NCI-H2171 (cell line): ENCODE measurements at regions not wholly inside any gene's neighbourhood (a gene's known extent, or its start where the extent isn't known, plus 50 kb on each side); places are given as distances from the start of the nearest gene placed in this dataset.

Source experiments
- DNase-seq: peaks from one replicate; lab custom pipeline; 2025; lab: John Stamatoyannopoulos, UW

DNA sequence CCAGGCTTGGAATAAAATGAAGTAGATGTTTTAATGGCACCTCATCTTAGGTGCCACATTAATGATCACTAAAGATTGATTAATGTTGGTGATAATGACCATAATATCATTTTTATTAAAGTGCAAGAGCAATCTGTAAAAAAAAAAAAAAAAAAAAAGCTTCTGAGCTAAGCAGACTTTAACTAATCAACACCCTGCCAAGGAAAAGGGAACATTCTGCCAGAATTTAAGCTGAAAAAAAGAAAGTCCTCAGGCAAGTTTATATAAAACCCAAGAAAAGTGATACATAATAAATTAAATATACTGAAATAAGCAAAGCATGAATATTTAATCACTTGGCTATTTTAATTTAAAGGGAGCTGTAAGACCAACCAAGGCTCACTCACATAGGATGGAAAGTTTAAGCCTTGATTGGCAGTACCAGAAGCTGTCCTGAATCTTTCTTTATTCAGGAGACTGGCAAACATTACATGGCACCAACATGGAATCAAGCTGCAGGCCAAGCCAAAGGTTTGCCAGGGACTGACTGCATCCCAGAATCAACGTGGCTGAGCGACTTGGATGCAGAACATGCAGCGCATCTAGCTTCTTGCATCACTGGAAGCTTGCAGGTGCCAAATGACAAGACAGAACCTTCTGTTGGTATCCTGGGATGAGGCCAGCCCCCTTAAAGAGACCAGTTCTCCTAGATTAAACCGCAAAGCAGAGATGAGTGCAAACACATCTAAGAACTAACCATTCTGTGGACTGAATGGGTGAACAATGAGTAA is 413.6 kb downstream of the ENC1 start:
- no peak for DNase-seq

DNA sequence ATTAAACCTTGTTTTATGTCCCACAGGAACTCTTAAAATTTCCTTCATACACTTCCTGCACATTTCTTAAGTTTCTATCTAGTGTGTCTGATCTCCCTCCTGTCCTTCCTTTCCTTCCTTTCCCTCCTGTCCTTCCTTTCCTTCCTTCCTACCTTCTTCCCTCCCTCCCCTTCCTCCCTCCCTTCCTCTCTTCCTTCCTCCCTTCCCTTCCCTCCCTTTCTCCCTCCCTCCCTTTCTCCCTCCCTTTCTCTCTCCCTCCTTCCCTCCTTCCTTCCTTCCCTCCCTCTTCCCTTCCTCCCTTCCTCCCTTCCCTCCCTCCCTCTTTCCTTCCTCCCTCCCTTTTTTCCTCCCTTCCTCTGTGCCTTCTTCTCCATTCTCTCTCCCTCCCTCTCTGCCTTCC is 414.9 kb downstream of the ENC1 start:
- DNase-seq: no peak

DNA sequence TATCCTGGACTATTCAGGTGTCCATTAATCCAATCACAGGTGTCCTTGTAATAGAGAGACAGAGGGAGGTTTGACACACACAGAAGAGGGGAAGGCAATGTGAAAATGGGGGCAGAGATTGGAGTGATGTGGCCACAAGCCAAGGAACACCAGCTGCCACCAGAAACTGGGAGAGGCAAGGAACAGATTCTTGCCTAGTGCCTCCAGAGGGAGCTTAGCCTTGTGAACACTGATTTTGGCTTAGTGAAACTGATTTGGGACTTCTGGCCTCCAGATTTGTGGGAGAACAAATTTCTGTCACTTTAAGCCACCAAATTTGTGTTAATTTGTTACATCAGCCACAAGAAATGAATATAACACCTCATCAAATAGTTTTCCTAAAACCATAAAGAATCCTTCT is 416.2 kb downstream of the ENC1 start:
- DNase-seq: no peak

DNA sequence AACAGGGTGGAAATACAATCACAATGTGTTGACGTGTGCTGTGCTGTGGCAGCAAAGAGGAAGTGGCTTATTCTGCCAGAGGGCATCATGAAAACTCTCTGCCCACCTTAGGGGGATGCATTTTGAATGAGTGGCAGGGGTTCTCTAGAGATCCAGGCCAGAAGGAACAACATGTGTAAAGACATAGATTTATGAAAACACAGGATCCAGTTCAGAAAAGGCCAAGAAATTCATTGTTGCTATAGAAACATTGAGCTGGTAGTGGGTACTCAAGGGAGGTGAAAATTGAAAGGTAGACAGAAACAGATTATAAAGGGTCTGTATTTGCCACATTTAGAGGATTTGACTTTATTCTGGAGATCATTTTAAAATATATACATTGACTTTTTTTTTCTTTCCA is 417.7 kb downstream of the ENC1 start:
- no peak for DNase-seq

DNA sequence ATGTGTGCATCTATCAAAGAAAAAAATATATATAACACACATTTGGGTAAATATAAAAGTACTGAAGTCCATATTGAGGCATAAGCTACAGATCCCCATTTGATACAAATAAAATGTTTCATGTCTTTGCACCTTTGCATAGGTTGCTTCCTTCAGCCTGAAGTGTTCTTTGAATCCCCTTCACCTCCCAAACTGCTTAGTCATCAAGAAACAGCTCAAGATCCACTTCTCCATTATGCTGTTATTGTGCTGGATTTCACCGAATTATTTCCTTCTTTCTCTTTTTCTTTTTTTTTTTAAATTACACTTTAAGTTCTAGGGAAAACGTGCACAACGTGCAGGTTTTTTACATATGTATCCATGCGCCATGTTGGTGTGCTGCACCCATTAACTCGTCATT is 419.1 kb downstream of the ENC1 start:
- no peak for DNase-seq

DNA sequence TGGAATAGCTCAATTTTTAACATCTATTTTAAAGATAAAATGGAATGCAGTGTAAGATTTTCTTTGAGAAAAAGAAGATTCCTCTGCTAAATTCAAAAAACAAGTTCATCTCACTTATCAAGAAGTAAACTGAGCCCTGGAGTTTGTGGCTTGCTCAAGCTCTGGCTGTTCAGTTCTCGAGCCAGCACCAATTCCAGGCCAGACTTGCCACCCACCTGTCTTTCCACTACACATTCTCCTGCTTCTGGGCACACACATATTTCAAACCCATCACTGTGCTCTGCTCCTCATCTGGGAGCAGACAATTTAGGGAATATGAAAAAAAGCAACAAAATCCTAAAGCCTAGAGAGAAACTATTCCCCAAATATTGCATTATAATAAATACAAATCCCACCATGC is 424.5 kb downstream of the ENC1 start:
- no peak for DNase-seq

DNA sequence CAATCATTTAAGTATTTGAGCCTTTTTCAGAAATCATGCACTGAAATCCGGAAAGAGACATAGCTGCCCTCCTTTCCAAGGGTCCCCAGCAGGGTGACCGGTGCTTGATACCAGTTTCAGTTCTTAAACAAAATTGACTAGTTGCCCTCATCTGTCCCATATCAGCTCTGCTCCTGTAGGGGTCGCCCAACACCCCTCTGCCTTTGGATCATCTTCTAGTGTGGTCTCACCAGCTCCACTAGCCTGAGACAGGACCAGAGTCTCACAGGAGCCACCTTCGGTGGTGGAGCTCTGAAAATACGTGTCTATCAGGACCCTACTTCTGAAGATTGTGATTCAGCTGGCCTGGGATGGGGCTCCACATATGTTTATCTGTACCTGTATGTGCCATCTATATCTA is 428.2 kb downstream of the ENC1 start:
- no peak for DNase-seq

DNA sequence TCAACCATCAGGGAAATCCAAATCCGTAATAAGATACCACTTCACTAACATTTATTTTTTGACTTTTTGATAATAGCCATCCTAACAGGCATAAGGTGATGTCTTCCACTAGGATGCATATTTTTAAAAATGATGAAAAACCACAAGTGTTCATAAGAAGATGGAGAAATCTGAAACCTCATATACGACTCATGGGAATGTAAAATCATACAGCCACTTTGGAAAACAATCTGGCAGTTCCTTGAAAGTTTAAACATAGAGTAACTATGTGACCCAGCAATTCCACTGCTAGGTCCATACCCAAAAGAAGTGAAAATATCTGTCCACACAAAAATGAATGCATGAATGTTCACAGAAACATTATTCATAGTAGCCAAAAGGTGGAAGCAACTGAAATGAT is 431.0 kb downstream of the ENC1 start:
- peak; percentile 21 for DNase-seq

DNA sequence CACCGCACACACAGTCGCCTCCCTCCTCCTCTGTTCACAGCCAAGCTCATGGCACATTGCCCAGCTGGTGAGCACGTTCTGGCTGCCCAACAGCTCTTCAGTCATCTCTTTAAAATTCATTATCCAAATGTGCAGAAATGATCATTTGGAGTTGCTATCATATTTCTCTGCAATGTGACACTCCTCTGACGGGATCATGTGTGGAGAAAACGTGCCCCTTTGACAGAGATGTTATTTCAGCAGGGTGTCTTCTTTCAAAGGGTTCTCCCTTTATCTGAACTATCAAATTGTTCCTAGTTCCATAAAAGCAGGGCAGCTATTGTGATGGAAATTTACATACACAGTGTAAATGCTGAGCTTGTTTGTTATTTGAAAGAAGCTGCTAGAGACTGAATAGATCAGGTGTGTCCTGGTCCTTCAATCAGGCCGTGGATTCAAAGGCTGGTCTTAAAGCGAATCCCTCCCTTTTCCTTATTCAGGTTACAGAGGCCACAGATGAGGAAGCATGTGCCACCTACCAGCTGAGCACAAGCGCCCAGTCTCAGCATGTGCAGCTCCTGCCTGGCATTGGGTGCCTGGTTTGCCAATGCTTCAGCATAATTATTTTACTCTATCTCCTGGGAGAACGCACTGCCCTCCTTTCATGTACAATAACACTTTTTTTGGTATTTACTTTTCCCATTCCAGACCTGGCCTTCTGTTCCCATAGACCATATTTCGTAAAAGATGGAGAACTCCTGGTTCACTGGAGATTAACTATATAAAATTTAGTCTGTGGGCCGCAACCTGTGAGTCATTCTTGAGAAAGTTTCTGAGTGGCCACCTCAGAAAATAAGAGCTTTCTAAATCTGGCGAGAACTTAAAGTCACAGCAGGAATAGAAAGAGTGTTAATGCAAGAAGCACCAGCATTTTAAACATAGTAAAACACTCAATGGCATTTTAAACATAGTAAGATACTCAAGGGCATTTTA is 433.7 kb downstream of the ENC1 start:
- DNase-seq: peak; percentile 75

DNA sequence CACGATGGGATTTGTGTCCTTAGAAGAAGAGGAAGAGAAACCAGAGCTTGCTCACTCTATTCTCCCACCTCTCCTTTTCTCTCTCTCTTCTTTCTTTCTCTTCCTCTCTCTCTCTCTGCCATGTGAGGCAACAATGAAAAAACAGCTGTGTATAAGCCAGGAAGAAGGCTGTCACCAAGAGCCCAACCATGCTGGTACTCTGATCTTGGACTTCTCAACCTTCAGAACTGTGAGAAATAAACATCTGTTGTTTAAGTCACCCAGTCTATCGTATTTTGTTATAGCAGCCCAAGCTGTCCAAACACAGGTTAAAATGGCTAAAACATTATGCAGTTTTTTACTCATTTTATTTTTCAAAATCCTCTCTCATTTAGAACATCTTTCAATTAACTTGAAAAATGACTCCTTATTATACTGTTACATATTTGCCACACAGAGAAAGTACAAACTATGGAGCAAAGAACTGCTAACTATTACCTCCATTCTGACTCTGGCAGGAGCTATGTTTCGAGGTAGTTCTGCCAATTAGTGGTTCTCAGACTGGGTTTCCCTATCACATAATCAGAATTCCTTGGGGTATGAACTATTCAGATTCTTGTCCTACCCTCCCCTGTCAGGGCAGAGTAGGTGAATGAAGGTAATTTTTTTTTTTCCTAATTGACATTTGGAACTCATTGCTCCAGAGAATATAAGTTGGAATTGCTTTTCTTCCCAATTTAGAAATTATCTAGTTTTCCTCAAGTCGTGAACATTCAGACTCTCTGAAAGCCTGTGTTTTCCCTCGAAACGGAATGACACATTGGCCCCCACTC is 434.6 kb downstream of the ENC1 start:
- DNase-seq: no peak

DNA sequence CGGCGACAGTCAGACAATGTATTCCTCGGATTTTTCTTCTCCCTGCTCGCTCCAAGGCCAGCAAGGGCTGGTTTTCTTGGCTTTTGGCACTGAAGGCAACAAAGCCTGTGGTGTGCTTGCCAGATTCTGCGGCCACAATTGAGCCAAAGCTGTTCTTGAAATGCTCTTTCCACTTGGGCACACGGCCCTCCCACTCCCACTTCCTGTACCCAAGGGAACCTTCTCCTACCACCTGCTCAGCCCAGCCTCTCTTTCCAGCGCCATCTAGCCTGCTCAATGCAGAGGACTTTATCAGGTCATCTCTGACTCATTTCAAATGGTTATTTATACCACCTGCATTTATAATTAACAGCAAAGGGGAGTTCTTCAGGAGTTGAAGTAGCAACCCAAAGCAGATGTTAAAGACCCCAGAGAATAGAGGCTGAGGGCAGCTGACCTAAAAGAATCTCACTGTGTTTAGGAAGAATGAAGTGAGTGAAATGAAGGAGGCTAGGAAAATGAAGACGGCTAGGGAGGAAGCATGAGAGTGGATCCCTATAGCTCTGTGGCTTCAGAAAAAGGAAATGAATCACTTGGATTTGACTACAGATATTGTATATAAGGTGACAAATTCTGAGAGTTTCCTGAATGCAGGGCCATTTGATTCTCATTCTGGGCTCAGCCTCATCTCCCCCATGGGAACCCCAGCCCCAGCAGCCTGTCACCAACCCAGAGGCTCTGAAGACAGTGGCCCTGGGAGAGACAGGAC is 439.0 kb downstream of the ENC1 start:
- DNase-seq: no peak

DNA sequence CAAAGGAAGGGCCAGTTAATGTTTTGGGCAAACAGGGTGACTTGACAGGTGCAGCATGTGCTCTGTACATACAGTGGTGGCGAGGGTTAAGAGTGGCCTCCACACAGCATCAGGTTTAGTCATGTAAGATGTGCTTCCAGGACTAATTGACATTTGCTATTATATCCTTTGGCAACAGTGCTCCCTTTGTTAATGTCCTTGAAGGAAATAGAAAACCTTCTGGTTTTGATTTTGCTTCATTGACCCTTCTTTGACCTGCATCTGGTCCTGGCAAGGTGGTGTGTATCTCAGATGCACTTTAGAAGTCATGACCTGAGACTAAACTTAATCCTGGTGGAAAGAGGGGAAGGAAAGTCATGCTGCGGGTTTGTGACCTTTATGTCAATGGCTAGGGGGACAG is 440.0 kb downstream of the ENC1 start:
- no peak for DNase-seq

DNA sequence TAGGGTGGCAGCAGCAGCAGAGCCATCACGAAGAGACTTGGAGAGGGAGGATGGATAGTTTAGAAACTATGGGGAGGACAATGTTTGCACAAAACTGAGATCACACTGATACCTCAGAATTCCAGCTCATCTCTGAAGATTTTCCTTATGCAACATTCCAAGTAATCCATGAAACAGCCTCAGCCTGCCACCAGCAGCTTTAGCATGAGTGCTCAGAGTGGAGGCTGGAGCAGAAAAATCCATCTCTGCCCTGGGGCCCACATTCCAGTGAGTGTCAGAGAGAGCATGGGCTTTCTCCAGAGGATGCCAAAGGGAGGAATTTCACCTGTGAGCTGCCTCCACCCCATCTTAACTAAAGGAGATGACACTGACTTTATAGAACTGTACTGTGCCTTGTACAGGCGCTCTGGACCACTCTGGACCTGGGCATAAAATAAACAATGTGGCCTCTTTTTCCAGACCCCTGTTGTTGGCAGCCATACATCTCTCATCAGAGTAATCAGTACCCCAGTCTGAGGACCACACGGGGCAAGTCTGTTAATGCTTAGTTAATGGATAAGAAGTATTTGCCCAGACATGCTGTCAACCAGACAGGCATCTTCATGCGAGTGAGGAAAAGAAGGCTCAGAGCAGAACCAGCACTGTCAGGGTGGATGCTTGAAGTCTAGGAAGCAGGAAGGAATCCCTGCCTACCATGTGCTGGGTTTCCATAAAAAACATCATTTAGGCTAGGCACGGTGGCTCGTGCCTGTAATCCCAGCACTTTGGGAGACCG is 440.9 kb downstream of the ENC1 start:
- DNase-seq: no peak

DNA sequence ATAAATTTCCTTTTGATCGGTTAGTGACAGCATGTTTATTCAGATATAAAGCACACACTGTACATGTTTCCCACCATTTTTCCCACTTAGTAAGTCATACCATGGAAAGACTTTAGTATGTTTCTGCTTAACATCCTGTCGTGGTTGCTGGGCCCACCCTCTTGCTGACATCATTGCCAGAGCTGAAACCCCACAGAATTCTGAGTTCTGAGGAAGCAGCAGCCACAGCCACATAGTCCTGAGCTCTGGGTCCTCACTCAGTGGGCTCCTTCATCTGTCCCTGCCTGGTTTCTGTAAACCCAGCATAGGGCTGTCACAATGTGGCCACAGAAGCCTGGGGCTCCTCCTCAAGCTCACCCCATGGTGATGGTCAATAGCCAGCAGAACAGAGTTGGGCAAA is 441.5 kb downstream of the ENC1 start:
- DNase-seq: no peak

DNA sequence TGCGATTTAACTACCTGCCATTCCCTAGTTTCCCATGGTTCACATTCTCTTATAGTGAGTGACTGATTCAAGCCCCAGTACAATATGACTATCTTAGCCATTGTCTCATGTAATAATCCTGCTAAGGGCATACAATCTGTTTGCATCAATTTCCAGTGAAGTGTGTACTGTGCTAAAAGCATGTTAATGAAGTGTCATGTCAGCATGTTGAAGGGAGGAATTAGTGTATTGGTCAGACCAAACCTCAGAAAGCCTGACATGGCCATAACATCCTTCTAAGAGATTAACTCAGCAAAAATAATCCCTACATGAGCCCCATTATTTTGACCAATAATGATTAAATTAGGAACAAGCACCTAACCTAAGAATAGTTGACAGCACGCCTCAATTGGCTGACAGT is 442.4 kb downstream of the ENC1 start:
- DNase-seq: no peak

DNA sequence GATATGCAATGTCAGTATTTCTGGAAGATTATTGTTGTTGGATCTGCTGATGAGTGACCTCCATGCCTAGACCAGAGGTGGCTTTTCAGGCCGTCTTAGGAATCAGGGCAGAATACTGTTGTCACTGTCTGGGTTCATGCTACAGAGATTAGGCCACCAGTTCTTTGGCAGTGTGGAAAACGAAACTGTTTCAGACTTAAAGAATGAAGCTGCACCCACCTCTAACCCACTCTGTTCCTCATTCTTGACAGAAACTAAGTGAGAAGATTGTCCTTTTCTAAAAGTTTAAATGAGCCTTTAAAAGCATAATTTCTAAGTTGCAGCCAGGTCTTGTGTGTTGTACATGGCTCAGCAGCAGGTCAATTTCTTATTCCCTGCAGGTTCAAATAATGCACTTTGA is 444.3 kb downstream of the ENC1 start:
- no peak for DNase-seq

DNA sequence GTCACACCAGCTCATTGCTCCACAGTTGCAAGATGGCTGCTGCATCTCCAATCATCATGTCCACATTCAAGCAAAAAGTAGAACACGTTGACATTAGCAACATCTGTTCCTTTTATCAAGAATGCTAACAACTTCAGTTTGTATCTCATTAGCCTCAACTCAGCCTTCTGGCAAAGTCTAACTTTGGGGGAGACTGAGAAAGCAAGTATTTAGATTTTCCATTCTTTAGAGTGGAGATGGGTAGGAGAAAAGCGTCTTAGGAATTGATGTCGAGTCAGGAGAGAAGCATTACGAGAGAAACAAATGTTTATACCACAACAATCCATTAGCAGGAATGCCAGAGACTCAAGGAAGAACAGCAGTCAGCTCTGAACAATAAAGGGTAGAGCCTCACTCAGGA is 446.3 kb downstream of the ENC1 start:
- no peak for DNase-seq

DNA sequence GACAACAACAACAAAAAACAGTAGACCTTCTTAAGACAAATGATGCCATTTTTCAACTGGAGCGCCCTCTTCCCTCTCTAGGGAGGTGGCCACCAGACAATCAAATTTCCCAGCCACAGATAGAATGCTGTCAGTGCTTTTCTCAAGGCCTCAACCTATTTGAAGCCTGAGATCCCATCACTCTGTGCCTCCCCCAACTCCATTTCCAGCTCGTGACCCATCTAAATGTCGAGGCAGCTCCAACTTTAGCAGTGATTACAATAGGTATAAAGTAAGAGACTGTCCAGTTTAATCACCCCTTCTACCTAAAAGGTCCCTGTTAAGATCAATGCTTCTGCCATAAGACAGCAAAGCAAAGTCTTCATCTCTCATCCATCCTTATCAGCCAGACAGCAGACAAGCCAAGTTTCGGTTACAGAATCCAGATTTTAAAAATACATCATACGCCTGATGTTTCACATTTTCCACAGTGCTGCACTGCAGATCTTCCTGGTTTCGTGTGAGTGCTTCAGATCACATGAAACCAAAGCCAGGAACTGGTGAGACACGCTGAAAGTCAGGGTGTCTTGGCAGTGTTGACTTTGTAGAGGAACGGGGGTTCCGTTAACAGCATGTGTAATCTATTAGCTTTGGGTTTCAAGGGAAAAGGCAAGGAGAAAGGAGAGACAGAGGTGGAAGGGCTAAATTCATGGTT is 447.8 kb downstream of the ENC1 start:
- no peak for DNase-seq

DNA sequence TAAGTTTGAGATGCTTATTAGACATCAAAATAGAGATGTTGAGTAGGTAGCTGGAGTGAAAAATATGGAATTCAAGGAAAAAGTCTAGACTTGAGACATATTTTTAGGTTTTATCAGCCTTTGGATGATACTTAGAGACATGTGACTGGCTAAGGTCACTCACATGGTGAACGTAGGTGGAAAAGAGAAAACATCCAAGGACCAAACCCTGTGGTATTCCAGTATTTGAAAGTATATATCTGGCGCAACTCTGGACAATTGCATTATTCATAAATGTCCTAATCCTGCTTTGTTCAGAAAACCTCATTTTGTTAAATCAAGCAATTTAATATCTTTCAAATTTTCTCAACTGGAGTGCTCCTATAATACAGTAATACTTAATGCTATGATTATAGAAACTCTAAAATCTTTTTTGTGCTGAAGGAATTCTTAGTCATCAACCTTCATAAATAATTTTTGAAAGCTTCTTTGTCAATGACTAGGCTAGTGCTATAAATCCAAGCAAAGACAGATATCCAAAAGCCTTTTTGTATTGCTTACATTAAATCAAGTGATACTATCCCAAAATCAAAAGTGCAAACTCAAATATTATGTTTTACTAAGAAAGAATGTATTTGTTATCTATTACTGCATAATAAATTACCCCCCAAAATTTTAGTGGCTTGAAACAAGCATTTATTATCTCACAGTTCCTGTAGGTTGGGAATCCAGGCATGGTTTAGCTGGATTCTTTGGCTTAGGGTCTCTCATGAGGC is 452.0 kb downstream of the ENC1 start:
- DNase-seq: no peak

DNA sequence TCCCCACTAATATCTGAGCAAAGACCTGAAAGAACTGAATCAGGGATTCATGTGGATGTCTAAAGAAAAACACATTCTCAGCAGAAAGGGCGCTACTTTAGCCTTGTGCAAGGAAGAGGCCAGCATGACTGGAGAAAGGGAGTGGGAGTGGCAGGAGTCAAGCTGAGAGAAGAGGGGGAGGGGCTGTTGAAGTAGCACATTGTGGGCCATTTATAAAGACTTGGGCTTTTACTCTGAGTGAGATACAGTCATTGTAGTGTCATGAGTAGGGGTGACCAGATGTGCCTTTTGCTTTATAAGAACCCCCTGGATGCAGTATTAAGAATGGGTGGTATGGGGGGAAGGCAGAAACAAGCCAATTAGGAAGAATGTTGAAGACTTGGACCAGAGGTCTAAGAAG is 452.8 kb downstream of the ENC1 start:
- no peak for DNase-seq
